ENCODE measurements at regions not wholly inside any gene's neighbourhood (a gene's known extent, or its start where the extent isn't known, plus 50 kb on each side); places are given as distances from the start of the nearest gene placed in this dataset.
"Not testable (repeated sequence)": the region's sequence is repeated elsewhere in the genome, so short reads cannot be mapped to it uniquely, and the experiment has no call there.

- in situ Hi-C loops (cut with MboI; ENCODE audit: low sequenced_read_pairs), result loop anchor here (25.0 kb wide), 1 partner anchor 568 kb away; no protein-coding TSS in a partner anchor
These were observed 60.0 kb upstream of the BANK1 start for GRCh38 chr4:101730291-101731117.

GRCh38 chr4:101727238-101727637 lies 63.3 kb upstream of the BANK1 start:
- in situ Hi-C loops (cut with MboI; ENCODE audit: low sequenced_read_pairs), result loop anchor here (25.0 kb wide), 1 partner anchor 565 kb away; no protein-coding TSS in a partner anchor

- in situ Hi-C loops (cut with MboI; ENCODE audit: low sequenced_read_pairs), result no loop called here
These were observed 66.4 kb upstream of the BANK1 start for GRCh38 chr4:101724093-101724492.

- in situ Hi-C loops (cut with MboI; ENCODE audit: low sequenced_read_pairs), result no loop called here
These were observed 71.7 kb upstream of the BANK1 start for GRCh38 chr4:101718810-101719209.

GRCh38 chr4:101711590-101712260 lies 78.8 kb upstream of the BANK1 start:
- in situ Hi-C loops (cut with MboI; ENCODE audit: low sequenced_read_pairs), result no loop called here

GRCh38 chr4:101710806-101711205 lies 79.7 kb upstream of the BANK1 start:
- in situ Hi-C loops (cut with MboI; ENCODE audit: low sequenced_read_pairs), result no loop called here

- in situ Hi-C loops (cut with MboI; ENCODE audit: low sequenced_read_pairs), result no loop called here
These were observed 82.1 kb upstream of the BANK1 start for GRCh38 chr4:101708293-101709039.

GRCh38 chr4:101707596-101707995 lies 82.9 kb upstream of the BANK1 start:
- in situ Hi-C loops (cut with MboI; ENCODE audit: low sequenced_read_pairs), result no loop called here

GRCh38 chr4:101706535-101707057 lies 83.9 kb upstream of the BANK1 start:
- in situ Hi-C loops (cut with MboI; ENCODE audit: low sequenced_read_pairs), result no loop called here

GRCh38 chr4:101701551-101701950 lies 89.0 kb upstream of the BANK1 start:
- in situ Hi-C loops (cut with MboI; ENCODE audit: low sequenced_read_pairs), result no loop called here

- in situ Hi-C loops (cut with MboI; ENCODE audit: low sequenced_read_pairs), result no loop called here
These were observed 90.9 kb upstream of the BANK1 start for GRCh38 chr4:101699441-101700124.

GRCh38 chr4:101697266-101697665 lies 93.3 kb upstream of the BANK1 start:
- in situ Hi-C loops (cut with MboI; ENCODE audit: low sequenced_read_pairs), result no loop called here

GRCh38 chr4:101696276-101697010 lies 94.1 kb upstream of the BANK1 start:
- in situ Hi-C loops (cut with MboI; ENCODE audit: low sequenced_read_pairs), result no loop called here

GRCh38 chr4:101695176-101695575 lies 95.4 kb upstream of the BANK1 start:
- in situ Hi-C loops (cut with MboI; ENCODE audit: low sequenced_read_pairs), result no loop called here

- in situ Hi-C loops (cut with MboI; ENCODE audit: low sequenced_read_pairs), result not testable (repeated sequence)
These were observed 96.1 kb upstream of the BANK1 start for GRCh38 chr4:101694403-101694802.

GRCh38 chr4:101693842-101694398 lies 96.6 kb upstream of the BANK1 start:
- in situ Hi-C loops (cut with MboI; ENCODE audit: low sequenced_read_pairs), result no loop called here

GRCh38 chr4:101689220-101689619 lies 101.3 kb upstream of the BANK1 start:
- in situ Hi-C loops (cut with MboI; ENCODE audit: low sequenced_read_pairs), result no loop called here

- in situ Hi-C loops (cut with MboI; ENCODE audit: low sequenced_read_pairs), result no loop called here
These were observed 105.4 kb upstream of the BANK1 start for GRCh38 chr4:101685126-101685525.

- in situ Hi-C loops (cut with MboI; ENCODE audit: low sequenced_read_pairs), result no loop called here
These were observed 107.6 kb upstream of the BANK1 start for GRCh38 chr4:101682946-101683345.

- in situ Hi-C loops (cut with MboI; ENCODE audit: low sequenced_read_pairs), result no loop called here
These were observed 112.3 kb upstream of the BANK1 start for GRCh38 chr4:101678180-101678579.
